ENCODE measurements at regions not wholly inside any gene's neighbourhood (a gene's known extent, or its start where the extent isn't known, plus 50 kb on each side); places are given as distances from the start of the nearest gene placed in this dataset.

DNA sequence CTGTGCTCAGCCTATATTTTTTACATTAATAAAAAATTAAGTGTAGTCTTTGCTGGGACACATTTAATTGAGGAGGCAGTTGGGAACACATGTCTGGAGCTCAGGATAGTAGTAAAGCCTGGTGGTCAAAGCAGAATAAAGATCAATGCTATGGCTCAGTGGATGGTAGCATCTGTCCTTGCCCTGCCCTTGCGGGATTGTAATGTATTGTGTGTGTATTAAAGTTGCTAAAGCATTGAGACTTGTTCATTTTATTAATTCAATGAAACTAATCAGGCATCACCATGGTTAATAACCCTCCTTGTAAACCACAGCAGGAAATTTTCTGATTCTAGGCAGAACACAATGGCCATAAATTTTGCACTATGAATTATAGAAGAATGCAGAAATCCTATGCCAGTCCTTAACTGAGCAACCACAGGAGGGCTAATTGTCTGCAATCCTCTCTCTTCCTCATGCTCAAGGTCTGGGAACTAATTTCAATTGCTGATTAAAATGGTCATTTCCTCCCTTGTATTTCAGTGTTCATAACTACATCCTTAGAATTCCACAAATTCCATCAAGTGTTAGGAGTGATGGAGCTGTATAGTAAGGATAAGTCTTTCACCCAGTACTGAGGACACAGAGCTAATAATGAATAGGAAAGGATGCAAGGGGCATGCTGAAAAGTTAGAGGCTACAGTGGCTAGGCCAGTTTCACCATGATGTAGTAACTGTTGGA lies 403.2 kb upstream of the DDI1 start:
- Mint-ChIP-seq H3K27me3 (ENCODE audit: low read depth) (no peaks in the 10 kb centered on the region), H3K36me3 (peaks cover 23% of the 10 kb centered on the region), H3K4me3 (no peak overlapping the region), H3K4me1 (peaks cover 33% of the 10 kb centered on the region), H3K9me3 (peaks cover 31% of the 10 kb centered on the region), H3K27ac (peak overlapping the region; percentile 89)
- TF ChIP-seq IRF2 (CRISPR knock-in tag; IDR thresholded peaks at IDR 0.05; ENCODE audit: borderline replicate concordance, low read depth) (no peak), TEAD4 (CRISPR knock-in tag; IDR thresholded peaks at IDR 0.05) (0 out of 2 replicates have a peak, but pooled peaks have one; percentile 30), TEAD1 (CRISPR knock-in tag; IDR thresholded peaks at IDR 0.05) (peak; percentile 72; the same call in 1 of the 2 replicates), ZNF232 (CRISPR knock-in tag; IDR thresholded peaks at IDR 0.05) (no peak)
- ChIA-PET CTCF (interaction anchor here (0.6 to 1.1 kb wide), 2 partner anchors 49 to 287 kb away, joined by 3 read pairs; no protein-coding TSS in a partner anchor), POLR2A (no interaction called here)
- ATAC-seq: peak; percentile 82
- DNase-seq (ENCODE audit: low spot score): no peak

DNA sequence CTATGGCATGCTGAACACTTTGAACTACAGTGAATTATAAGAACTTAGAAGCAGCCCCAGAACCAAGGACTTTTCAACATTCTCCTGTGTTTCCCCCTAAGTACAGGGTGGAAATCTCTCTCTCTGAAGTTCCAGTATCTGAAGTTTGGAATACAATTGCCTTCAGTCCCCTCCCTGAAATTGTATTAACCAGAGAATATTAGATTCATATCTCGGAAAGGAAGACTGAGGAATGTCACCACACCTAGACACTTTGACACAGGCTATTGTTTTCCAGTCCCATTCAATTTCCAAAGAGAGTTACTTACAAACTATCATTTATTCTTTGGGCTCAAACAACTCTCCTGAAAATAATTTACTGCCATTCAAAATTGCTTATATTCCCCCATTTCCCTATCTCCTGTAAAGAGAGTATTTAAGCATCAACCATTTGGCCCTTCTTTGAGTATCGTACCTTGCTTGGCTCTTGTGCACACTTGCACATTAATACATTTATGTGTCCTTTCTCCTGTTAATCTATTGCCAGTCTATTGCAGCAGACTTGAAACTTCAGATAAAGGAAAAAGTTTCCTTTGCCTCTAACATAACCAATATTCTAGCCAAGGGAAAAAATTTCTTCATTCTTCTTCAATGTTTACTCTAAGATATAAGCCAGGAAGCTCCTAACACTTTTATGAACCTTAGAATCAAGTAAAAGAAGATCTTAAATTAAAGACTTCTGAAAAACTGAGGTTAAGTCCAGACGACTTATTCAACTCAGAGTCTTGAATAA lies 402.4 kb upstream of the DDI1 start:
- ATAC-seq: no peak
- no peaks in the 10 kb centered on the region for H3K27me3 Mint-ChIP-seq (ENCODE audit: low read depth)
- peaks cover 23% of the 10 kb centered on the region for H3K36me3 Mint-ChIP-seq
- POLR2A ChIA-PET: no interaction called here
- TF ChIP-seq ESRRA (CRISPR knock-in tag; IDR thresholded peaks at IDR 0.05; ENCODE audit: borderline replicate concordance) (no peak), ZNF423 (CRISPR knock-in tag; IDR thresholded peaks at IDR 0.05) (no peak), SOX15 (CRISPR knock-in tag; IDR thresholded peaks at IDR 0.05) (no peak)
- H3K4me3 Mint-ChIP-seq: no peak overlapping the region
- CTCF ChIA-PET: interaction anchor here (1.1 kb wide), 1 partner anchor 48 kb away, joined by 3 read pairs; no protein-coding TSS in a partner anchor
- H3K27ac Mint-ChIP-seq: peak overlapping the region; percentile 89; the same call in 1 of the 2 replicates
- peaks cover 40% of the 10 kb centered on the region for H3K4me1 Mint-ChIP-seq
- DNase-seq (ENCODE audit: low spot score): no peak
- peaks cover 31% of the 10 kb centered on the region for H3K9me3 Mint-ChIP-seq

DNA sequence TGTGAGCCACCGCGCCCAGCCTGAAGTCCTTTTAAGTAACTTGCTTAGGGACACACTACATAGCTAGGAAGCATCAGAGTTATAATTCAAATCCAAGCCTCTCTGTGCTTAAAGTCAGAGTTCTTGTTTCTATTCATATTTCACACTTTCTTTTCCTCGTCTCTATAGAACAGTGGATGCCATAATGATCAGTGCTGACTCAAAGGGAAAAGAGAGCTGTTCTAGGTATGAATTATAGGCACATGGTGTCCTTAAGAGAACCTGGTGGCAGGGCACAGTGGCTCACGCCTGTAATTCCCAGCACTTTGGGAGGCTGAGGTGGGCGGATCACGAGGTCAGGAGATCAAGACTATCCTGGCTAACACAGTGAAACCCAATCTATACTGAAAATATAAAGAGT lies 400.2 kb upstream of the DDI1 start:
- Mint-ChIP-seq H3K4me3 (no peak overlapping the region), H3K27ac (no peak overlapping the region), H3K4me1 (peaks cover 48% of the 10 kb centered on the region), H3K27me3 (ENCODE audit: low read depth) (no peaks in the 10 kb centered on the region), H3K9me3 (peaks cover 20% of the 10 kb centered on the region), H3K36me3 (peaks cover 17% of the 10 kb centered on the region)
- DNase-seq (ENCODE audit: low spot score): no peak
- ChIA-PET CTCF (no interaction called here), POLR2A (interaction anchor here (0.6 kb wide), 1 partner anchor 772 kb away, joined by 5 read pairs; no protein-coding TSS in a partner anchor)
- no peak for ATAC-seq
- TF ChIP-seq NFATC4 (CRISPR knock-in tag; IDR thresholded peaks at IDR 0.05): no peak
- TF ChIP-seq FOXP4 (CRISPR knock-in tag; IDR thresholded peaks at IDR 0.05): no peak
- no peak for TF ChIP-seq JAZF1 (CRISPR knock-in tag; IDR thresholded peaks at IDR 0.05)
- TF ChIP-seq ZNF219 (CRISPR knock-in tag; IDR thresholded peaks at IDR 0.05; ENCODE audit: borderline replicate concordance): no peak
- TF ChIP-seq CBFB (CRISPR knock-in tag; IDR thresholded peaks at IDR 0.05; ENCODE audit: low read depth): no peak
- TF ChIP-seq, protein P1, sequence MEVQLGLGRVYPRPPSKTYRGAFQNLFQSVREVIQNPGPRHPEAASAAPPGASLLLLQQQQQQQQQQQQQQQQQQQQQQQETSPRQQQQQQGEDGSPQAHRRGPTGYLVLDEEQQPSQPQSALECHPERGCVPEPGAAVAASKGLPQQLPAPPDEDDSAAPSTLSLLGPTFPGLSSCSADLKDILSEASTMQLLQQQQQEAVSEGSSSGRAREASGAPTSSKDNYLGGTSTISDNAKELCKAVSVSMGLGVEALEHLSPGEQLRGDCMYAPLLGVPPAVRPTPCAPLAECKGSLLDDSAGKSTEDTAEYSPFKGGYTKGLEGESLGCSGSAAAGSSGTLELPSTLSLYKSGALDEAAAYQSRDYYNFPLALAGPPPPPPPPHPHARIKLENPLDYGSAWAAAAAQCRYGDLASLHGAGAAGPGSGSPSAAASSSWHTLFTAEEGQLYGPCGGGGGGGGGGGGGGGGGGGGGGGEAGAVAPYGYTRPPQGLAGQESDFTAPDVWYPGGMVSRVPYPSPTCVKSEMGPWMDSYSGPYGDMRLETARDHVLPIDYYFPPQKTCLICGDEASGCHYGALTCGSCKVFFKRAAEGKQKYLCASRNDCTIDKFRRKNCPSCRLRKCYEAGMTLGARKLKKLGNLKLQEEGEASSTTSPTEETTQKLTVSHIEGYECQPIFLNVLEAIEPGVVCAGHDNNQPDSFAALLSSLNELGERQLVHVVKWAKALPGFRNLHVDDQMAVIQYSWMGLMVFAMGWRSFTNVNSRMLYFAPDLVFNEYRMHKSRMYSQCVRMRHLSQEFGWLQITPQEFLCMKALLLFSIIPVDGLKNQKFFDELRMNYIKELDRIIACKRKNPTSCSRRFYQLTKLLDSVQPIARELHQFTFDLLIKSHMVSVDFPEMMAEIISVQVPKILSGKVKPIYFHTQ (CRISPR knock-in tag; IDR thresholded peaks at IDR 0.05): no peak
- no peak for TF ChIP-seq ATF1 (CRISPR knock-in tag; IDR thresholded peaks at IDR 0.05)
- no peak for TF ChIP-seq MAX (CRISPR knock-in tag; IDR thresholded peaks at IDR 0.05)
- no peak for TF ChIP-seq ARID4B (CRISPR knock-in tag; IDR thresholded peaks at IDR 0.05; ENCODE audit: borderline replicate concordance)
- no peak for TF ChIP-seq ZNF416 (CRISPR knock-in tag; IDR thresholded peaks at IDR 0.05)
- no peak for TF ChIP-seq TEAD4 (CRISPR knock-in tag; IDR thresholded peaks at IDR 0.05)
- TF ChIP-seq ZNF317 (CRISPR knock-in tag; IDR thresholded peaks at IDR 0.05; ENCODE audit: borderline replicate concordance, low read depth): no peak
- TF ChIP-seq PRRX2 (CRISPR knock-in tag; IDR thresholded peaks at IDR 0.05): no peak
